Stimulated activated CD8-positive, alpha-beta memory T cell treated with anti-CD3 and anti-CD28 coated beads, Interleukin-4, amount 100 ng/mL, for 4 hours (primary cell): ENCODE measurements at regions not wholly inside any gene's neighbourhood (a gene's known extent, or its start where the extent isn't known, plus 50 kb on each side); places are given as distances from the start of the nearest gene placed in this dataset.

Experiments used
- DNase-seq, 2 donors: peaks; one replicate each; pipeline ENCODE4 v3.0.0-alpha.2; 2020; ENCODE audit warnings: low read depth in 2 of 2, low spot score in 1 of 2

GRCh38 chr2:9106338-9107167, 100.1 kb upstream of the ASAP2 start:
- DNase-seq, result no peak

GRCh38 chr2:9105601-9106337, 100.8 kb upstream of the ASAP2 start:
- no peak for DNase-seq

- no peak for DNase-seq
Measured at GRCh38 chr2:9103663-9104277, 100.3 kb upstream of the MBOAT2 start.

- no peak for DNase-seq
Measured at GRCh38 chr2:9102861-9103662, 99.6 kb upstream of the MBOAT2 start.

- no peak for DNase-seq
Measured at GRCh38 chr2:9101763-9102425, 98.4 kb upstream of the MBOAT2 start.

GRCh38 chr2:9100080-9100876, 96.8 kb upstream of the MBOAT2 start:
- no peak for DNase-seq

- no peak for DNase-seq
Measured at GRCh38 chr2:9099341-9099751, 95.9 kb upstream of the MBOAT2 start.

GRCh38 chr2:9097892-9098291, 94.4 kb upstream of the MBOAT2 start:
- DNase-seq, result no peak

GRCh38 chr2:9097239-9097638, 93.8 kb upstream of the MBOAT2 start:
- no peak for DNase-seq

GRCh38 chr2:9096761-9097160, 93.3 kb upstream of the MBOAT2 start:
- DNase-seq, result no peak

GRCh38 chr2:9095690-9096089, 92.2 kb upstream of the MBOAT2 start:
- DNase-seq, result no peak

- DNase-seq, result no peak
Measured at GRCh38 chr2:9095226-9095625, 91.7 kb upstream of the MBOAT2 start.

GRCh38 chr2:9094117-9094516, 90.6 kb upstream of the MBOAT2 start:
- no peak for DNase-seq

GRCh38 chr2:9093324-9093723, 89.8 kb upstream of the MBOAT2 start:
- no peak for DNase-seq

- DNase-seq, result no peak
Measured at GRCh38 chr2:9092383-9093282, 89.1 kb upstream of the MBOAT2 start.

- DNase-seq, result no peak
Measured at GRCh38 chr2:9091811-9092210, 88.3 kb upstream of the MBOAT2 start.

GRCh38 chr2:9089831-9090230, 86.3 kb upstream of the MBOAT2 start:
- DNase-seq, result no peak

GRCh38 chr2:9087121-9087681, 83.7 kb upstream of the MBOAT2 start:
- DNase-seq, result no peak

GRCh38 chr2:9086465-9086864, 83.0 kb upstream of the MBOAT2 start:
- DNase-seq, result no peak
